ENCODE measurements at regions not wholly inside any gene's neighbourhood (a gene's known extent, or its start where the extent isn't known, plus 50 kb on each side); places are given as distances from the start of the nearest gene placed in this dataset.

GRCh38 chr6:22036275-22036674, 260.6 kb downstream of the PRL start:
- in situ Hi-C loops (cut with HindIII; ENCODE audit: low pct_unique_long_range_greater_than_20kb, low sequenced_read_pairs) (no loop called here), intact Hi-C loops (cut with micrococcal nuclease; ENCODE audit: unreplicated experiment) (no loop called here)
- no peak for TF ChIP-seq POLR2AphosphoS5 (IDR thresholded peaks at IDR 0.05; ENCODE audit: low read depth, low read length)
- TF ChIP-seq TCF7L2 (IDR thresholded peaks at IDR 0.05; ENCODE audit: low read depth, low read length), result no peak
- TF ChIP-seq CTCF (IDR thresholded peaks at IDR 0.05), result no peak
- TF ChIP-seq SIN3A (IDR thresholded peaks at IDR 0.05; ENCODE audit: borderline replicate concordance, insufficient read depth, low read depth, low read length), result no peak
- no peak for TF ChIP-seq REST (IDR thresholded peaks at IDR 0.05; ENCODE audit: insufficient read depth in 1 of 2, low read depth in 2 of 2, low read length in 1 of 2)
- no peak overlapping the region for H3K4me3 ChIP-seq (ENCODE audit: low read depth in 2 of 2, low read length in 2 of 2)
- no peaks in the 10 kb centered on the region for H3K27me3 ChIP-seq (ENCODE audit: control insufficient read depth, insufficient read depth, low read length)
- no peaks in the 10 kb centered on the region for H3K36me3 ChIP-seq (ENCODE audit: control insufficient read depth, insufficient read depth, low read length)
- ATAC-seq (peak; percentile 80), DNase-seq (ENCODE audit: low read depth, low spot score) (peak; percentile 7)
- H3K4me1 ChIP-seq (ENCODE audit: control insufficient read depth, insufficient read depth, low read length), result peaks cover 14% of the 10 kb centered on the region
- peak overlapping the region; percentile 55 for H3K27ac ChIP-seq (ENCODE audit: low read length)
- ChIA-PET POLR2A (no interaction called here), CTCF (no interaction called here)
- BruUV-seq (replicated peaks), result no TSS peak
- H3K9me3 ChIP-seq (ENCODE audit: control insufficient read depth, insufficient read depth, low read depth, low read length), result peaks cover 11% of the 10 kb centered on the region; the same call in 1 of the 2 replicates

GRCh38 chr6:22036699-22037098, 260.1 kb downstream of the PRL start:
- H3K4me1 ChIP-seq (ENCODE audit: control insufficient read depth, insufficient read depth, low read length), result peaks cover 14% of the 10 kb centered on the region
- ChIA-PET POLR2A (no interaction called here), CTCF (no interaction called here)
- DNase-seq (ENCODE audit: low read depth, low spot score) (no peak), ATAC-seq (no peak)
- H3K27me3 ChIP-seq (ENCODE audit: control insufficient read depth, insufficient read depth, low read length), result no peaks in the 10 kb centered on the region
- peaks cover 11% of the 10 kb centered on the region; the same call in 1 of the 2 replicates for H3K9me3 ChIP-seq (ENCODE audit: control insufficient read depth, insufficient read depth, low read depth, low read length)
- TF ChIP-seq SIN3A (IDR thresholded peaks at IDR 0.05; ENCODE audit: borderline replicate concordance, insufficient read depth, low read depth, low read length) (no peak), POLR2AphosphoS5 (IDR thresholded peaks at IDR 0.05; ENCODE audit: low read depth, low read length) (no peak), TCF7L2 (IDR thresholded peaks at IDR 0.05; ENCODE audit: low read depth, low read length) (no peak), REST (IDR thresholded peaks at IDR 0.05; ENCODE audit: insufficient read depth in 1 of 2, low read depth in 2 of 2, low read length in 1 of 2) (no peak), CTCF (IDR thresholded peaks at IDR 0.05) (no peak)
- in situ Hi-C loops (cut with HindIII; ENCODE audit: low pct_unique_long_range_greater_than_20kb, low sequenced_read_pairs), result no loop called here
- BruUV-seq (replicated peaks), result no TSS peak
- no peaks in the 10 kb centered on the region for H3K36me3 ChIP-seq (ENCODE audit: control insufficient read depth, insufficient read depth, low read length)
- H3K4me3 ChIP-seq (ENCODE audit: low read depth in 2 of 2, low read length in 2 of 2), result no peak overlapping the region
- intact Hi-C loops (cut with micrococcal nuclease; ENCODE audit: unreplicated experiment), result no loop called here
- H3K27ac ChIP-seq (ENCODE audit: low read length), result peak overlapping the region; percentile 55; the same call in 1 of the 2 replicates
